HepG2 (cell line): ENCODE measurements at regions not wholly inside any gene's neighbourhood (a gene's known extent, or its start where the extent isn't known, plus 50 kb on each side); places are given as distances from the start of the nearest gene placed in this dataset.

ENCODE experiments used
- CHD2 ChIP-seq: IDR thresholded peaks from 2 replicates; pipeline ENCODE4 v1.6.1; 2011; ENCODE audit warnings: low read depth, low read length, improper control_type of control experiment
- JUND ChIP-seq: sonication (generic); formaldehyde crosslinking; IDR thresholded peaks from 2 replicates; pipeline ENCODE4 v1.8.0; 2022; ENCODE audit warnings: mild to moderate bottlenecking, missing genetic modification reagents
- ZNF24 ChIP-seq: fragments of 450-650 bp; IDR thresholded peaks from 2 replicates; pipeline ENCODE4 v1.6.1; 2017; ENCODE audit warnings: antibody characterized with exemption, mild to moderate bottlenecking

DNA sequence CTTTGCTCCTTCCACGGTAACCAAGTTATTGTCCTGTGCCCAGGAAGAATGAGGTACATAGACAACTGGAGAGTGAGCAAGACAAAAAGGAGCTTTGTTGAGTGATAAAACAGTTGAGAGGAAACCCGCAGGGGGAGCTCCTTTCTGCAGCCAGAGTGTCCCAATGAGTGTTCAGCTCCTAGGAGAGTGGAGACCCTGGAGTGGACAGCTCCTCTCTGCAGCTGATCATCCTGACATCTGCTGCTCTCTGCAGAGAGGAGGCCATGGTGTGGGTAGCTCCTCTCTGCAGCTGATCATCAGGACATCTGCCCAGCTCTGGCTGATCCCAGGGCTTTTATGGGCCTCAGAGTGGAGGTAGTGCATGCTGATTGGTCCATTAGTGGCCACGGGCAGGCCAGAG lies 53.4 kb upstream of the PCDH15 start:
- TF ChIP-seq JUND (CRISPR knock-in tag) (no peak), CHD2 (no peak), ZNF24 (no peak)
